ENCODE measurements at regions not wholly inside any gene's neighbourhood (a gene's known extent, or its start where the extent isn't known, plus 50 kb on each side); places are given as distances from the start of the nearest gene placed in this dataset.

DNA sequence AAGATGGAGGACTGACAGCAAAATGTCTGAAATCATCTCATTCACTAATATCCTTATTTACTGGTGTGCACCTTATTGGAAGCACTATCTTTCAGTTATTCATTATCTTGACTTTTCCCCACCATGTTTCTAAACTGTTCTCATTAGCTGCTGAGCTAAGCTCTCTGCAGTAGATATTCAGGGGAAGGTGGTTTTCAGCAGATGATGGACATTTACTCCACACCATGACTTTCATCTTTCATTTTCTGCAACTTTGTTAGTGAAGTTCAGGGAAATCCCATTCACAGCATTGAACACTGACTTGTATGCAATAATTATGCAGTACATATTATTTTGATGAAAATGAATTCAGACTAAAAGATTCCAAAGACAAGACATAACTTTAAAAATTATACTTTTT lies 373.6 kb upstream of the FLRT2 start:
- H3K4me1 ChIP-seq (ENCODE audit: control insufficient read depth, insufficient read depth, low read length): no peaks in the 10 kb centered on the region
- no peaks in the 10 kb centered on the region for H3K36me3 ChIP-seq (ENCODE audit: control insufficient read depth, insufficient read depth, low read length, severe bottlenecking)
- no peak for DNase-seq (ENCODE audit: low read depth)
- H3K9ac ChIP-seq (ENCODE audit: low read length): no peak overlapping the region
- H3K4me3 ChIP-seq (ENCODE audit: low read length): no peak overlapping the region
- H3K27me3 ChIP-seq (replicated peaks; ENCODE audit: control insufficient read depth, insufficient read depth, low read length): no peaks in the 10 kb centered on the region
- no peaks in the 10 kb centered on the region for H3K9me3 ChIP-seq (ENCODE audit: control insufficient read depth, low read length)

DNA sequence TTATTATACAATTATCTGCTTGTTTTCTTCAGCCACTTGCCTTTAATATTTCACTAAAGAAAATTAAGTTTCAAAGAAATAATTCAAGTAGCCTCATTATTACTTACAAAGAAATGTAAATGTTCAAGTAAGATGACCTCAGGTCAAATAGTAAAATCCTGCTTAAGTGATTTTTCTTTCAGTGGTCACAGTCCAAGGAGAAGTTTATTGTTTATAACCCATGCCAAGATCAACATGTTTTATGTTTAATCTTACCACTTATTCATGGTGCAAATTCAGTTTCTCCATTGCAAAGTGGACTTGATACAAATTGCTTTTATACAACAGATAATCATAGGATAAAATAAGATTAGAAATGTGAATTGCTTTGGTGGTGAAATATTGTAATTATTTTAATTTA lies 370.2 kb upstream of the FLRT2 start:
- Histone ChIP-seq H3K36me3 (ENCODE audit: control insufficient read depth, insufficient read depth, low read length, severe bottlenecking) (no peaks in the 10 kb centered on the region), H3K9ac (ENCODE audit: low read length) (no peak overlapping the region), H3K9me3 (ENCODE audit: control insufficient read depth, low read length) (peaks cover 6% of the 10 kb centered on the region), H3K27me3 (replicated peaks; ENCODE audit: control insufficient read depth, insufficient read depth, low read length) (no peaks in the 10 kb centered on the region), H3K4me1 (ENCODE audit: control insufficient read depth, insufficient read depth, low read length) (no peaks in the 10 kb centered on the region), H3K4me3 (ENCODE audit: low read length) (no peak overlapping the region)
- DNase-seq (ENCODE audit: low read depth): no peak

DNA sequence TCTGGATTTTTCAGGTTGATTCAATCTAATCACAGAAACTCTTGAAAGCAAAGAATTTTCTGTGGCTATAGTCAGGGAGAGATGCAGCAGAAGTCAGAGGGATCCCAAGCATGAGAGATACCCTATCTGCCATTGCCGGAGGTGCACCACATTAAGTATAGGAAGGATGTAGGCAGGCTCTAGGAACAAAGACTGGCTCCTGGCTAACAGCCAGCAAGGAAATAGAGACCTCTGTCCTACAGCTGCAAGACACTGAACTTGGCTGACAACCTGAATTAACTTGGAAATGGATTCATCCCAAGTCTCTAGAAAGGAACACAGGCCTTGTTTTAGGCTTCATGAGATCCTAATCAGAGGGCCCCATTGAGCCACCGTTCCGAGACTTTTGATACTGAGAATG lies 364.9 kb upstream of the FLRT2 start:
- H3K4me1 ChIP-seq (ENCODE audit: control insufficient read depth, insufficient read depth, low read length): no peaks in the 10 kb centered on the region
- H3K27me3 ChIP-seq (replicated peaks; ENCODE audit: control insufficient read depth, insufficient read depth, low read length): no peaks in the 10 kb centered on the region
- H3K4me3 ChIP-seq (ENCODE audit: low read length): no peak overlapping the region
- H3K36me3 ChIP-seq (ENCODE audit: control insufficient read depth, insufficient read depth, low read length, severe bottlenecking): no peaks in the 10 kb centered on the region
- H3K9ac ChIP-seq (ENCODE audit: low read length): no peak overlapping the region
- peaks cover 6% of the 10 kb centered on the region for H3K9me3 ChIP-seq (ENCODE audit: control insufficient read depth, low read length)
- no peak for DNase-seq (ENCODE audit: low read depth)

DNA sequence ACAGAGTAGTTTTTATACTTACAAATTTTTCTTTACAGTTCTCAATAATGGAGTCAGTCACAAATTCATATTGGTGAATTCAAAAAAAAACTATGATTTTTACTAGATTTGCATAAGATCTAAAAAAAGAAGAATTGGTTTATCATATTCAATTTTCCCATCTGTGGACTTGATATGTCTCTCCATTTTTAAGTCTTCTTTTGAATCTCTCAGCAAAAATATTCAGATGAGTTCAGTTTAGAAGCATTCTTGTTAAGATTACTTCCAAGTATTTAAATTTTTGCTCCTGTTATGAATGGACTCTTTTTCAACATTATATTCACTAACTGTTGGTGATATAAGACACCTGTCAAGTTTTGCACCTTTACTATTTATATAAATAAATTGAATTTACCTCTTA lies 360.6 kb upstream of the FLRT2 start:
- Histone ChIP-seq H3K36me3 (ENCODE audit: control insufficient read depth, insufficient read depth, low read length, severe bottlenecking) (no peaks in the 10 kb centered on the region), H3K4me1 (ENCODE audit: control insufficient read depth, insufficient read depth, low read length) (no peaks in the 10 kb centered on the region), H3K9ac (ENCODE audit: low read length) (no peak overlapping the region), H3K27me3 (replicated peaks; ENCODE audit: control insufficient read depth, insufficient read depth, low read length) (no peaks in the 10 kb centered on the region), H3K9me3 (ENCODE audit: control insufficient read depth, low read length) (no peaks in the 10 kb centered on the region), H3K4me3 (ENCODE audit: low read length) (no peak overlapping the region)
- DNase-seq (ENCODE audit: low read depth): no peak

DNA sequence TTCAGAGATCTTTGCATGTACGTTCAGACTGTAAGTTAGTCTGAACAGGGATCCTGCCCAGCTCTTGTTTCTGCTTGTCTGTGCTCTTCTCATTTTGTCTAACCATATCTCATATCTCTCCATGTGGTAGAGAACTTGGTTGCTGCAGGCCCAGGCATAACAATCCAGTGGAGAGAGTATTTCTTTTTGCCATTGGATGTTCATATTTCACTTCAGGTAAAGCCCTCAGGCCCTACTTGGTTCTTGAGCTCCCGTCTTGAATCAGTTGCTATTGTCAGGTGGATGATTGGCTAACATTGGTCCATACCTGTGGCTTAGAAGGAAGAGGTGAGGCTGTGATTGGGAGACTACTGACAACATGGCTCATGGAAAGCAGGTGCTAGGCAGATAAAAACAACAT lies 357.7 kb upstream of the FLRT2 start:
- Histone ChIP-seq H3K27me3 (replicated peaks; ENCODE audit: control insufficient read depth, insufficient read depth, low read length) (no peaks in the 10 kb centered on the region), H3K9me3 (ENCODE audit: control insufficient read depth, low read length) (no peaks in the 10 kb centered on the region), H3K4me1 (ENCODE audit: control insufficient read depth, insufficient read depth, low read length) (peaks cover 9% of the 10 kb centered on the region), H3K36me3 (ENCODE audit: control insufficient read depth, insufficient read depth, low read length, severe bottlenecking) (no peaks in the 10 kb centered on the region), H3K4me3 (ENCODE audit: low read length) (no peak overlapping the region), H3K9ac (ENCODE audit: low read length) (no peak overlapping the region)
- no peak for DNase-seq (ENCODE audit: low read depth)

DNA sequence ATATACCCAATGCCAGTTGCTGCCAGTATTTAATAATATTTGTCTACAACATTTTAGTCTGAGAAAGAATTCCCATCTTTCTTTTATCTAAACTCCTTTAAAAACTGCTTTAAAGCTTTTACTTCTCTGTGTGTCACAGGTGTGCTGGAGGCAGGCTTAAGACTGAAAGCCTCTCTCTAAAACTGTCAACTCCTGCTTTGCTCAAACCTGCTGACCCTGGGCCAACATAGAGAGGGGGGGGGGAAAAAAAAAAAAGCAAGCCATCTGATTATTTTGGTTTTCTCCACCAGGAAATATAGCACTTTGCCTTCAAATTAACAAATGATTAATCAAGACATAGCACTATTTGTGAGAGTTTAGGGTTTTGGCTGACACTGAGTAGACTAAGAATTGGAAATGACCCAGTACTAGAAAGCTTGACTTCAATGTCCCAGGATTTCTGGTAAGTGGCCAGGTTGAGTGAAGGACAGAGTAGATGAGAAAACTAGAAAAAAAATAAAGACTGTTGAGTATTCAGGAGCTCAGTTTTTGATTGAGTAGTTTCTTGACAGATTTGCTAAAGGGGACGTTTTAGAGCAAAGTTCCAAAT lies 357.0 kb upstream of the FLRT2 start:
- no peak for DNase-seq (ENCODE audit: low read depth)
- Histone ChIP-seq H3K4me1 (ENCODE audit: control insufficient read depth, insufficient read depth, low read length) (peaks cover 9% of the 10 kb centered on the region), H3K4me3 (ENCODE audit: low read length) (no peak overlapping the region), H3K36me3 (ENCODE audit: control insufficient read depth, insufficient read depth, low read length, severe bottlenecking) (no peaks in the 10 kb centered on the region), H3K9ac (ENCODE audit: low read length) (no peak overlapping the region), H3K9me3 (ENCODE audit: control insufficient read depth, low read length) (no peaks in the 10 kb centered on the region), H3K27me3 (replicated peaks; ENCODE audit: control insufficient read depth, insufficient read depth, low read length) (no peaks in the 10 kb centered on the region)

DNA sequence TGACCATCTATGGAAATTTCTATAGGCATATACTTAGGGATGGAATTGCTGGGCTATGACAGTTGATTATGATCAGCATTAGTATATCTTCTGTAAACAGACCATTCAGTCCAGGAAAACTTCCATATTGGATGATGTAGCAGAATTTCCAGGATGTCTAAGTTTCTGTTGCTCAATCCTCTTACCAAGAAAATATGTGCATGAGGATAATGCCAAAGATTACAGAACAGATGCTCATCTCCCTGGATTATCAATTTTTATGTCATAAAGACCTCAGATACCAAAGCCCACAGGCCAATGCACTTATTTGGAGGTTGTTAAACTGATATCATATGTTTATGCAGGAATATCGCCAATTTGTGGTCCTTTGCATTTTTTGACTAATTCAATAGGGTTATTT lies 354.4 kb upstream of the FLRT2 start:
- Histone ChIP-seq H3K36me3 (ENCODE audit: control insufficient read depth, insufficient read depth, low read length, severe bottlenecking) (no peaks in the 10 kb centered on the region), H3K27me3 (replicated peaks; ENCODE audit: control insufficient read depth, insufficient read depth, low read length) (no peaks in the 10 kb centered on the region), H3K4me1 (ENCODE audit: control insufficient read depth, insufficient read depth, low read length) (peaks cover 9% of the 10 kb centered on the region), H3K9me3 (ENCODE audit: control insufficient read depth, low read length) (peaks cover 5% of the 10 kb centered on the region), H3K4me3 (ENCODE audit: low read length) (no peak overlapping the region), H3K9ac (ENCODE audit: low read length) (no peak overlapping the region)
- DNase-seq (ENCODE audit: low read depth): peak; percentile 57

DNA sequence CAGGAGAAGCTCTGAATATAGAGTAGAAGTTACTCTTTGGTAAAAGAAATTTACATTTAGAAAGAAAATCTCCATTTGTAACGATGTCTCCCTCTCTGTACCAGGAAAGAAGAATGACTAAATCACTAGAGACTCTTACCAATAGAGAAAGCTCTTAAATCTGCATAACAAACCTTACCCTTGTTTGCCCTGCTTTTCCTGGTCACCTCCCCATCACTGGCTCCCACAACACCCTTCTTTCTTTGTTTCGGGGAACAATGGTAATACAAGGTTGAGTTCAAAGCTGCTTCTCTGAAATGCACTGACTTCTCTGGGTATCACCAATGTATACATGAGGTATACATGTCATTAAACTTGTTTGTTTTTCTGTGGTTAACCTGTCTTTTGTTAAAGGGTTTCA lies 351.1 kb upstream of the FLRT2 start:
- H3K4me3 ChIP-seq (ENCODE audit: low read length): no peak overlapping the region
- no peak for DNase-seq (ENCODE audit: low read depth)
- H3K27me3 ChIP-seq (replicated peaks; ENCODE audit: control insufficient read depth, insufficient read depth, low read length): no peaks in the 10 kb centered on the region
- no peaks in the 10 kb centered on the region for H3K36me3 ChIP-seq (ENCODE audit: control insufficient read depth, insufficient read depth, low read length, severe bottlenecking)
- peaks cover 9% of the 10 kb centered on the region for H3K4me1 ChIP-seq (ENCODE audit: control insufficient read depth, insufficient read depth, low read length)
- peaks cover 5% of the 10 kb centered on the region for H3K9me3 ChIP-seq (ENCODE audit: control insufficient read depth, low read length)
- H3K9ac ChIP-seq (ENCODE audit: low read length): no peak overlapping the region

DNA sequence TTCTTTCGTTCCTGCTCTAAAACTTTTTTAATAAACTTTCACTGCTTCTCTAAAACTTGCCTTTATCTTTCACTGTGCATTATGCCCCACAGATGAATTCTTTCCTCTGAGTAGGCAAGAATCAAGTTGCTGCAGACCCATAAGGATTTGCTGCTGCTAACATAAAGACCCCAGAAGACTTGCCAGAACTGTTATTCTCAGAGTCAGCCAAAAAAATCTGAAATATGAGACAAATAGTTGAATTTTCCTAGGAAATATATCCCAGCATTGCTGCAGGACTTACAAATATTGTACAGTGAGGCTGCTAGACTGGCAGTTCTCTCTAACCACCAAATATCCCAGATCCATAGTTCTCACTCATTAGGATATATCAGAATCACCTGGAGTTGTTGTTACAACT lies 349.1 kb upstream of the FLRT2 start:
- peaks cover 5% of the 10 kb centered on the region for H3K9me3 ChIP-seq (ENCODE audit: control insufficient read depth, low read length)
- H3K9ac ChIP-seq (ENCODE audit: low read length): no peak overlapping the region

DNA sequence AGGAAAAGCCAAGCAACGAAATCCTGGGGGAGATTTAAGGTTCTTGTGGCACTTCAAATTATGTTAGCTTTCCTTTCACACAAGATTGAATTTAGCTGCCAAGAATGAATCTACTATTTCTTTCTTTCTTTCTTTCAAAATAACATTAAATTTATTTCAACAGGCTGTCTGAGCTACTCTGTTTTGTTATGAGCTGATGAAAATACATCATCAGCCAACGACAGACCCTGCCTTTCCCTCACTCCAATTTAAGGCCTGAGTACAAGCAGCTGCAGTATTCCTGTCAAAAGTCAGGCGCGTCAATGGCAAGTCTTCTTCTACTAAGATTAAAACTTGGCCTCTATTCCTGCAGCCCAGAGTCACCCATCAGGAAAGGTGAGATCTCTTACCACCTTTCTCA lies 347.7 kb upstream of the FLRT2 start:
- Histone ChIP-seq H3K4me1 (ENCODE audit: control insufficient read depth, insufficient read depth, low read length) (no peaks in the 10 kb centered on the region), H3K9me3 (ENCODE audit: control insufficient read depth, low read length) (peaks cover 5% of the 10 kb centered on the region), H3K36me3 (ENCODE audit: control insufficient read depth, insufficient read depth, low read length, severe bottlenecking) (no peaks in the 10 kb centered on the region), H3K4me3 (ENCODE audit: low read length) (no peak overlapping the region), H3K27me3 (replicated peaks; ENCODE audit: control insufficient read depth, insufficient read depth, low read length) (no peaks in the 10 kb centered on the region), H3K9ac (ENCODE audit: low read length) (no peak overlapping the region)
- DNase-seq (ENCODE audit: low read depth): no peak

More for the DNA sequence above, 349.1 kb upstream of the FLRT2 start:
- Histone ChIP-seq H3K36me3 (ENCODE audit: control insufficient read depth, insufficient read depth, low read length, severe bottlenecking) (no peaks in the 10 kb centered on the region), H3K4me1 (ENCODE audit: control insufficient read depth, insufficient read depth, low read length) (no peaks in the 10 kb centered on the region), H3K27me3 (replicated peaks; ENCODE audit: control insufficient read depth, insufficient read depth, low read length) (no peaks in the 10 kb centered on the region), H3K4me3 (ENCODE audit: low read length) (no peak overlapping the region)
- peak; percentile 20 for DNase-seq (ENCODE audit: low read depth)

DNA sequence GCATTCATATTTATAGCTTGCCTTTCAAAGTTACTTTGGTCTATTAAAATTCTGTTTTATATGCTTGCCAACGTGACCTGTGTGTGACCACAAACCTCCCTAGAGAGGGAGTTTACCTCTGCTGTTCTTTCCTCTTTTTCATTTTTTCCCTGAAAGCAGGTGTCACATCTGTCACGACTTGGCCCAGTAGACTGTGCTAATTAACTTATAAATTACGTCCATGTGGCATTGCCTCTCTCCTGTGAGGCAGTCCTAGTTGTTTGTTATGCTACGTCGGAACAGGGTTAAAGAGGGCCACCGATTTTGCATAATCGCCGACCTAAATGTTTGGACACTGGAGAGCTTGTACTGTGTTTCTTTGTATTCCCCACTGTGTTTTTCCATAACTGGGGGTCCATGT lies 343.9 kb upstream of the FLRT2 start:
- Histone ChIP-seq H3K4me1 (ENCODE audit: control insufficient read depth, insufficient read depth, low read length) (no peaks in the 10 kb centered on the region), H3K27me3 (replicated peaks; ENCODE audit: control insufficient read depth, insufficient read depth, low read length) (no peaks in the 10 kb centered on the region), H3K36me3 (ENCODE audit: control insufficient read depth, insufficient read depth, low read length, severe bottlenecking) (no peaks in the 10 kb centered on the region), H3K9me3 (ENCODE audit: control insufficient read depth, low read length) (no peaks in the 10 kb centered on the region), H3K9ac (ENCODE audit: low read length) (no peak overlapping the region), H3K4me3 (ENCODE audit: low read length) (no peak overlapping the region)
- DNase-seq (ENCODE audit: low read depth): no peak

DNA sequence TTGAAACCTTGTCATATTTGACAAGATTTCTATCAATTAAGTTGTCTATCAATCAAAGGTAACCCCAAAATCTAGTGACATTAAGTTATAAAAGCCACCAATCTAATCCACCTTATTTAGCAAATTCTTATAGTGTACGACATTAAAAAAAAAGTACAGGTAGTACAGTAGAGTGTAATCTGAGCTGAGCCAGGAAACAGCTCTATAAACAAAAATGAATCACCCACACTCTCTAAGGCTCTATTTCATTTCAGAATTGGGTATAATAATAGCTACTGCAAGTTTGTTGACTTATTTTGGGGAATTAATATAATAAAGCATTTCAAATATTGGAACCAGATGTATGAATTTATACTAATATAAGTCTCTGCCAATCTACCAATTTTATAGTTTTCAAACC lies 342.4 kb upstream of the FLRT2 start:
- no peaks in the 10 kb centered on the region for H3K27me3 ChIP-seq (replicated peaks; ENCODE audit: control insufficient read depth, insufficient read depth, low read length)
- no peak for DNase-seq (ENCODE audit: low read depth)
- H3K9ac ChIP-seq (ENCODE audit: low read length): no peak overlapping the region

More for the DNA sequence above, 342.4 kb upstream of the FLRT2 start:
- Histone ChIP-seq H3K9me3 (ENCODE audit: control insufficient read depth, low read length) (no peaks in the 10 kb centered on the region), H3K4me3 (ENCODE audit: low read length) (no peak overlapping the region), H3K36me3 (ENCODE audit: control insufficient read depth, insufficient read depth, low read length, severe bottlenecking) (no peaks in the 10 kb centered on the region), H3K4me1 (ENCODE audit: control insufficient read depth, insufficient read depth, low read length) (no peaks in the 10 kb centered on the region)

Data from adipocyte (in vitro differentiated cells).